Sigmoid colon (tissue), 6 donors: ENCODE measurements at regions not wholly inside any gene's neighbourhood (a gene's known extent, or its start where the extent isn't known, plus 50 kb on each side); places are given as distances from the start of the nearest gene placed in this dataset.
"Not testable (repeated sequence)": the region's sequence is repeated elsewhere in the genome, so short reads cannot be mapped to it uniquely, and the experiment has no call there.

Source experiments
- DNase-seq: peaks from one replicate; pipeline ENCODE4 v3.0.0-alpha.2; 2019
- H3K27ac ChIP-seq, 4 donors: fragments of 200-600 bp; sonication (generic); one replicate each; pipeline ENCODE4 v1.5.1; 2016 to 2019; ENCODE audit warnings: mild to moderate bottlenecking in 1 of 4
- H3K27me3 ChIP-seq, 3 donors: fragments of 200-600 bp; sonication (generic); one replicate each; pipeline ENCODE4 v1.5.1; 2019; ENCODE audit warnings: mild to moderate bottlenecking in 1 of 3
- H3K36me3 ChIP-seq, 4 donors: fragments of 200-600 bp; sonication (generic); one replicate each; pipeline ENCODE4 v1.5.1; 2016 to 2019
- H3K4me1 ChIP-seq, 4 donors: fragments of 200-600 bp; sonication (generic); one replicate each; pipeline ENCODE4 v1.5.1; 2017 to 2019
- H3K4me3 ChIP-seq, 4 donors: fragments of 200-600 bp; sonication (generic); one replicate each; pipeline ENCODE4 v1.5.1; 2017 to 2019; ENCODE audit warnings: mild to moderate bottlenecking in 2 of 4, moderate library complexity in 1 of 4
- H3K9me3 ChIP-seq, 4 donors: fragments of 200-600 bp in 3 of 4; sonication (generic) in 3 of 4; one replicate each; pipeline versions ENCODE4 v1.5.1 to v1.6.1; 2013 to 2019
- CTCF ChIP-seq, 4 experiments: fragments of 450-650 bp in 3 of 4; fragments of 200-600 bp in 1 of 4; IDR thresholded peaks; one replicate each; pipeline ENCODE4 v1.5.1; 2016 to 2019; ENCODE audit warnings: antibody characterized with exemption in 4 of 4, mild to moderate bottlenecking in 3 of 4, moderate library complexity in 2 of 4
- EP300 ChIP-seq, 4 donors: sonication (generic); formaldehyde crosslinking; IDR thresholded peaks; one replicate each; pipeline ENCODE4 v1.6.1; 2017; ENCODE audit warnings: antibody characterized with exemption in 4 of 4
- POLR2A ChIP-seq, 2 donors: fragments of 450-650 bp; IDR thresholded peaks; one replicate each; pipeline ENCODE4 v1.6.1; 2016; ENCODE audit warnings: antibody characterized with exemption in 2 of 2, mild to moderate bottlenecking in 2 of 2, moderate library complexity in 2 of 2
- POLR2AphosphoS5 ChIP-seq, 4 donors: sonication (generic); formaldehyde crosslinking; IDR thresholded peaks; one replicate each; pipeline ENCODE4 v1.6.1; 2017; ENCODE audit warnings: antibody characterized with exemption in 4 of 4
- WGBS, 2 donors: extraction: QIAGEN DNeasy Blood & Tissue Kit; methylation state at CpG; one replicate each; pipeline ENCODE4 v1.1.7; 2013; 5-methylcytosine and 5-hydroxymethylcytosine counted together
- intact Hi-C: fragments of 100-400 bp; cut with DNase I; formaldehyde crosslinking; loops from one replicate; pipeline ENCODE4 v1.15.1; 2023
- donor health status: healthy with polysubstance abuse.
- donor health status: healthy.

- Histone ChIP-seq H3K4me1 (no peaks in the 10 kb centered on the region), H3K9me3 (no peaks in the 10 kb centered on the region), H3K27me3 (no peaks in the 10 kb centered on the region), H3K36me3 (no peaks in the 10 kb centered on the region), H3K27ac (no peak overlapping the region), H3K4me3 (no peak overlapping the region)
- intact Hi-C loops, result no loop called here
- no peak for DNase-seq
- 86 to 88% methylated on average over 1 of the region's 1 CpG for WGBS, 2 donors
- TF ChIP-seq CTCF (IDR thresholded peaks at IDR 0.05) (no peak), POLR2AphosphoS5 (IDR thresholded peaks at IDR 0.05) (no peak), POLR2A (IDR thresholded peaks at IDR 0.05) (no peak), EP300 (IDR thresholded peaks at IDR 0.05) (no peak)
Measured at GRCh38 chr15:35254062-35254461, 169.0 kb upstream of the NANOGP8 start.

DNA sequence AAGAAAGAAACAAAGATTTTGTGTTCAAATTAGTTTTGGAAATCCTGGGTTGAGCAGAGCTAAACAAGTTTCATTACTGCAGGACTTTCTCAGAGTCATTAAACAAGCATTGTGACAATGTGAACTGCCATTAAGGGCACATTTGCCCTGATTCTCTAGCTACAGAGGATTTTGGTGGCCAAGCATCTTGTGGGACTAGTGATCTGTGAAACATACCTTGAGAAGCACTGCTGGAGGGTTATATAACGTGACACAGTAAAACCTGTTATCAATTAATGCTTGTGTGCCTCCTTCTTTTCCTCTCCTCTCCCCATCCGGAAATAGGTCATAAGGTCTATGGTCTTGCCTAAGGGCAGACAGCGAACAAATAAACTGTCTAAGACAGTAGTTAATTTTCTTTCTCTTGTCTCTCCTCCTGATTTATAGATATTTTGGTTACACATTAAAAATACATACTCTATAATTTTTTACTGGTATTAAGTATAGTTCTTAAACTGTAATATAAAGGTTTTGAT, 167.3 kb upstream of the NANOGP8 start:
- intact Hi-C loops, result no loop called here

GRCh38 chr15:35247150-35247549, 162.1 kb upstream of the NANOGP8 start:
- intact Hi-C loops, result no loop called here
- no peak for DNase-seq
- Histone ChIP-seq H3K27me3 (no peaks in the 10 kb centered on the region), H3K4me1 (no peaks in the 10 kb centered on the region), H3K9me3 (no peaks in the 10 kb centered on the region), H3K36me3 (no peaks in the 10 kb centered on the region), H3K27ac (no peak overlapping the region), H3K4me3 (no peak overlapping the region)
- no peak for TF ChIP-seq POLR2AphosphoS5 (IDR thresholded peaks at IDR 0.05)

More for the DNA sequence above, 167.3 kb upstream of the NANOGP8 start:
- DNase-seq, result no peak
- H3K36me3 ChIP-seq, result no peaks in the 10 kb centered on the region
- no peak overlapping the region for H3K4me3 ChIP-seq
- H3K4me1 ChIP-seq, result no peaks in the 10 kb centered on the region
- no peaks in the 10 kb centered on the region for H3K9me3 ChIP-seq
- no peak overlapping the region for H3K27ac ChIP-seq
- TF ChIP-seq POLR2AphosphoS5 (IDR thresholded peaks at IDR 0.05) (no peak), CTCF (IDR thresholded peaks at IDR 0.05) (no peak)
- 89 to 90% methylated on average over 3 of the region's 3 CpGs for WGBS, 2 donors
- no peaks in the 10 kb centered on the region for H3K27me3 ChIP-seq

DNA sequence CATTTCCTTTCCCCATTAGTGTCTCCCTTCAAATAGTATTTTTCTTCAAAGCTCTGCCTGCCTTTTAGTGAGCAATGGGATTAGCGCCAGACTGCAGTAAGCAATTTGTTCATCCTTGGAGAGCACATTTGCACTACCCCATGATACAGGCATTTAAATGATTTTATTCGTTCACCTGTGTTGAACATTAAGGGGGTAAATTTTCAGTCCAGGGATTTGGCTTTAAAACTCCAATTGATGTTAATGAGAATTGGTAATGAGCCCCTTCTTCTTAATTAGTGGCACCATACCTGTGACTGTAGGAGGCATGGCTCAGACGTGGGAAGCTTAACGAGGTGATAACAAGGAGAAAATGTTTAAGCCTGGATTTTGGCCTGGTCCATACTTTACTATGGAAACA, 161.4 kb upstream of the NANOGP8 start:
- no peak for DNase-seq
- 80 to 87% methylated on average over 4 of the region's 4 CpGs for WGBS, 2 donors
- H3K36me3 ChIP-seq, result no peaks in the 10 kb centered on the region
- intact Hi-C loops, result no loop called here
- H3K9me3 ChIP-seq, result no peaks in the 10 kb centered on the region
- H3K4me3 ChIP-seq, result no peak overlapping the region
- H3K27ac ChIP-seq, result no peak overlapping the region
- no peaks in the 10 kb centered on the region for H3K4me1 ChIP-seq
- no peaks in the 10 kb centered on the region for H3K27me3 ChIP-seq
- TF ChIP-seq EP300 (IDR thresholded peaks at IDR 0.05) (no peak), POLR2A (IDR thresholded peaks at IDR 0.05) (no peak), POLR2AphosphoS5 (IDR thresholded peaks at IDR 0.05) (no peak), CTCF (IDR thresholded peaks at IDR 0.05) (no peak)

GRCh38 chr15:35245681-35246080, 160.6 kb upstream of the NANOGP8 start:
- H3K9me3 ChIP-seq, H3K4me3 ChIP-seq, H3K36me3 ChIP-seq, DNase-seq, H3K27ac ChIP-seq, H3K4me1 ChIP-seq, intact Hi-C loops, H3K27me3 ChIP-seq: not testable (repeated sequence)
- WGBS, 2 donors, result 77 to 99% methylated on average over 2 of the region's 2 CpGs

GRCh38 chr15:35244227-35244626, 159.1 kb upstream of the NANOGP8 start:
- intact Hi-C loops, result no loop called here
- H3K9me3 ChIP-seq, result no peaks in the 10 kb centered on the region
- no peaks in the 10 kb centered on the region for H3K4me1 ChIP-seq
- TF ChIP-seq CTCF (IDR thresholded peaks at IDR 0.05) (no peak), EP300 (IDR thresholded peaks at IDR 0.05) (no peak), POLR2A (IDR thresholded peaks at IDR 0.05) (no peak), POLR2AphosphoS5 (IDR thresholded peaks at IDR 0.05) (no peak)
- no peak overlapping the region for H3K4me3 ChIP-seq
- WGBS, 2 donors, result 87 to 92% methylated on average over 3 of the region's 3 CpGs
- no peak overlapping the region for H3K27ac ChIP-seq
- no peak for DNase-seq
- H3K36me3 ChIP-seq, result no peaks in the 10 kb centered on the region
- H3K27me3 ChIP-seq, result no peaks in the 10 kb centered on the region
